Neural cell (in vitro differentiated cells): ENCODE measurements at regions not wholly inside any gene's neighbourhood (a gene's known extent, or its start where the extent isn't known, plus 50 kb on each side); places are given as distances from the start of the nearest gene placed in this dataset.

Source experiments
- EP300 ChIP-seq: fragments of 450-650 bp; conservative IDR thresholded peaks from 2 replicates; pipeline ENCODE4 v1.6.1; 2014; ENCODE audit warnings: antibody characterized with exemption, mild to moderate bottlenecking, moderate library complexity; ENCODE audit not compliant: poor library complexity, severe bottlenecking
- EZH2 ChIP-seq: fragments of 200-600, 300-800 bp; shearing (Covaris generic), sonication (generic); IDR thresholded peaks from 2 replicates; pipeline ENCODE4 v1.6.1; 2014; ENCODE audit warnings: antibody characterized with exemption, low read length, borderline replicate concordance, mild to moderate bottlenecking; ENCODE audit not compliant: insufficient read depth, poor library complexity, severe bottlenecking
- MXI1 ChIP-seq: fragments of 450-650 bp; conservative IDR thresholded peaks from 2 replicates; pipeline ENCODE4 v1.6.1; 2014; ENCODE audit warnings: antibody characterized with exemption, mild to moderate bottlenecking; ENCODE audit not compliant: poor library complexity, severe bottlenecking
- POLR2AphosphoS5 ChIP-seq: IDR thresholded peaks from 2 replicates; pipeline ENCODE4 v1.6.1; 2012
- RAD21 ChIP-seq: fragments of 450-650 bp; conservative IDR thresholded peaks from 2 replicates; pipeline ENCODE4 v1.6.1; 2014; ENCODE audit warnings: antibody characterized with exemption, mild to moderate bottlenecking, moderate library complexity
- SMC3 ChIP-seq: fragments of 450-650 bp; conservative IDR thresholded peaks from 2 replicates; pipeline ENCODE4 v1.6.1; 2014; ENCODE audit warnings: antibody characterized with exemption, mild to moderate bottlenecking, moderate library complexity; ENCODE audit not compliant: poor library complexity
- TAF1 ChIP-seq: IDR thresholded peaks from 2 replicates; pipeline ENCODE4 v1.6.1; 2012; ENCODE audit warnings: low read depth
- TF ChIP-seq, protein P1 (sequence below): fragments of 450-650 bp; IDR thresholded peaks from 2 replicates; pipeline ENCODE4 v1.5.1; 2014; ENCODE audit warnings: antibody characterized with exemption, mild to moderate bottlenecking, moderate library complexity; ENCODE audit not compliant: poor library complexity, severe bottlenecking
- TF ChIP-seq, protein P2 (sequence below): IDR thresholded peaks from 2 replicates; pipeline ENCODE4 v1.6.1; 2012; ENCODE audit warnings: borderline replicate concordance

- no peak for TF ChIP-seq MXI1
- TF ChIP-seq, protein P1, sequence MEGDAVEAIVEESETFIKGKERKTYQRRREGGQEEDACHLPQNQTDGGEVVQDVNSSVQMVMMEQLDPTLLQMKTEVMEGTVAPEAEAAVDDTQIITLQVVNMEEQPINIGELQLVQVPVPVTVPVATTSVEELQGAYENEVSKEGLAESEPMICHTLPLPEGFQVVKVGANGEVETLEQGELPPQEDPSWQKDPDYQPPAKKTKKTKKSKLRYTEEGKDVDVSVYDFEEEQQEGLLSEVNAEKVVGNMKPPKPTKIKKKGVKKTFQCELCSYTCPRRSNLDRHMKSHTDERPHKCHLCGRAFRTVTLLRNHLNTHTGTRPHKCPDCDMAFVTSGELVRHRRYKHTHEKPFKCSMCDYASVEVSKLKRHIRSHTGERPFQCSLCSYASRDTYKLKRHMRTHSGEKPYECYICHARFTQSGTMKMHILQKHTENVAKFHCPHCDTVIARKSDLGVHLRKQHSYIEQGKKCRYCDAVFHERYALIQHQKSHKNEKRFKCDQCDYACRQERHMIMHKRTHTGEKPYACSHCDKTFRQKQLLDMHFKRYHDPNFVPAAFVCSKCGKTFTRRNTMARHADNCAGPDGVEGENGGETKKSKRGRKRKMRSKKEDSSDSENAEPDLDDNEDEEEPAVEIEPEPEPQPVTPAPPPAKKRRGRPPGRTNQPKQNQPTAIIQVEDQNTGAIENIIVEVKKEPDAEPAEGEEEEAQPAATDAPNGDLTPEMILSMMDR, result no peak
- no peak for TF ChIP-seq EP300
- TF ChIP-seq POLR2AphosphoS5, result no peak
- no peak for TF ChIP-seq RAD21
- TF ChIP-seq, protein P2, sequence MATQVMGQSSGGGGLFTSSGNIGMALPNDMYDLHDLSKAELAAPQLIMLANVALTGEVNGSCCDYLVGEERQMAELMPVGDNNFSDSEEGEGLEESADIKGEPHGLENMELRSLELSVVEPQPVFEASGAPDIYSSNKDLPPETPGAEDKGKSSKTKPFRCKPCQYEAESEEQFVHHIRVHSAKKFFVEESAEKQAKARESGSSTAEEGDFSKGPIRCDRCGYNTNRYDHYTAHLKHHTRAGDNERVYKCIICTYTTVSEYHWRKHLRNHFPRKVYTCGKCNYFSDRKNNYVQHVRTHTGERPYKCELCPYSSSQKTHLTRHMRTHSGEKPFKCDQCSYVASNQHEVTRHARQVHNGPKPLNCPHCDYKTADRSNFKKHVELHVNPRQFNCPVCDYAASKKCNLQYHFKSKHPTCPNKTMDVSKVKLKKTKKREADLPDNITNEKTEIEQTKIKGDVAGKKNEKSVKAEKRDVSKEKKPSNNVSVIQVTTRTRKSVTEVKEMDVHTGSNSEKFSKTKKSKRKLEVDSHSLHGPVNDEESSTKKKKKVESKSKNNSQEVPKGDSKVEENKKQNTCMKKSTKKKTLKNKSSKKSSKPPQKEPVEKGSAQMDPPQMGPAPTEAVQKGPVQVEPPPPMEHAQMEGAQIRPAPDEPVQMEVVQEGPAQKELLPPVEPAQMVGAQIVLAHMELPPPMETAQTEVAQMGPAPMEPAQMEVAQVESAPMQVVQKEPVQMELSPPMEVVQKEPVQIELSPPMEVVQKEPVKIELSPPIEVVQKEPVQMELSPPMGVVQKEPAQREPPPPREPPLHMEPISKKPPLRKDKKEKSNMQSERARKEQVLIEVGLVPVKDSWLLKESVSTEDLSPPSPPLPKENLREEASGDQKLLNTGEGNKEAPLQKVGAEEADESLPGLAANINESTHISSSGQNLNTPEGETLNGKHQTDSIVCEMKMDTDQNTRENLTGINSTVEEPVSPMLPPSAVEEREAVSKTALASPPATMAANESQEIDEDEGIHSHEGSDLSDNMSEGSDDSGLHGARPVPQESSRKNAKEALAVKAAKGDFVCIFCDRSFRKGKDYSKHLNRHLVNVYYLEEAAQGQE, result no peak
- no peak for TF ChIP-seq TAF1
- TF ChIP-seq EZH2, result no peak
- no peak for TF ChIP-seq SMC3
Observed at GRCh38 chr15:56795502-56795901, 62.2 kb upstream of the ZNF280D start.
